ENCODE measurements at regions not wholly inside any gene's neighbourhood (a gene's known extent, or its start where the extent isn't known, plus 50 kb on each side); places are given as distances from the start of the nearest gene placed in this dataset.

- Histone ChIP-seq H3K27me3 (replicated peaks in 1 of 2; ENCODE audit: control insufficient read depth in 2 of 2, insufficient read depth in 2 of 2, low read length in 1 of 2) (no peaks in the 10 kb centered on the region; a peak in 1 of 4 replicates), H3K27ac (ENCODE audit: control insufficient read depth, insufficient read depth) (no peak overlapping the region), H3K4me2 (ENCODE audit: control insufficient read depth, insufficient read depth) (no peak overlapping the region), H3K79me2 (ENCODE audit: control insufficient read depth, insufficient read depth, low read length) (no peaks in the 10 kb centered on the region), H3K36me3 (ENCODE audit: control insufficient read depth in 2 of 2, insufficient read depth in 2 of 2, low read length in 1 of 2) (no peaks in the 10 kb centered on the region), H4K20me1 (ENCODE audit: control insufficient read depth, insufficient read depth) (no peaks in the 10 kb centered on the region), H3K4me3 (no peak overlapping the region), H3K9ac (ENCODE audit: control insufficient read depth, insufficient read depth, low read length) (no peak overlapping the region), H2AFZ (ENCODE audit: control insufficient read depth, low read depth, low read length) (no peak overlapping the region), H3K9me3 (replicated peaks; ENCODE audit: control insufficient read depth, insufficient read depth, low read length) (no peaks in the 10 kb centered on the region), H3K4me1 (ENCODE audit: control insufficient read depth, insufficient read depth, low read length) (no peaks in the 10 kb centered on the region)
- ChIA-PET SMC1A (ENCODE audit: uncharacterized antibody, unreplicated experiment) (interaction anchor here (0.9 kb wide), 1 partner anchor 12 kb away, joined by 4 read pairs; no protein-coding TSS in a partner anchor), POLR2A (no interaction called here), CTCF (no interaction called here), RAD21 (ENCODE audit: unreplicated experiment) (no interaction called here)
- FAIRE-seq (no peak), ATAC-seq (no peak), DNase-seq (ENCODE audit: low read depth, low spot score) (no peak)
- TF ChIP-seq, protein P1, sequence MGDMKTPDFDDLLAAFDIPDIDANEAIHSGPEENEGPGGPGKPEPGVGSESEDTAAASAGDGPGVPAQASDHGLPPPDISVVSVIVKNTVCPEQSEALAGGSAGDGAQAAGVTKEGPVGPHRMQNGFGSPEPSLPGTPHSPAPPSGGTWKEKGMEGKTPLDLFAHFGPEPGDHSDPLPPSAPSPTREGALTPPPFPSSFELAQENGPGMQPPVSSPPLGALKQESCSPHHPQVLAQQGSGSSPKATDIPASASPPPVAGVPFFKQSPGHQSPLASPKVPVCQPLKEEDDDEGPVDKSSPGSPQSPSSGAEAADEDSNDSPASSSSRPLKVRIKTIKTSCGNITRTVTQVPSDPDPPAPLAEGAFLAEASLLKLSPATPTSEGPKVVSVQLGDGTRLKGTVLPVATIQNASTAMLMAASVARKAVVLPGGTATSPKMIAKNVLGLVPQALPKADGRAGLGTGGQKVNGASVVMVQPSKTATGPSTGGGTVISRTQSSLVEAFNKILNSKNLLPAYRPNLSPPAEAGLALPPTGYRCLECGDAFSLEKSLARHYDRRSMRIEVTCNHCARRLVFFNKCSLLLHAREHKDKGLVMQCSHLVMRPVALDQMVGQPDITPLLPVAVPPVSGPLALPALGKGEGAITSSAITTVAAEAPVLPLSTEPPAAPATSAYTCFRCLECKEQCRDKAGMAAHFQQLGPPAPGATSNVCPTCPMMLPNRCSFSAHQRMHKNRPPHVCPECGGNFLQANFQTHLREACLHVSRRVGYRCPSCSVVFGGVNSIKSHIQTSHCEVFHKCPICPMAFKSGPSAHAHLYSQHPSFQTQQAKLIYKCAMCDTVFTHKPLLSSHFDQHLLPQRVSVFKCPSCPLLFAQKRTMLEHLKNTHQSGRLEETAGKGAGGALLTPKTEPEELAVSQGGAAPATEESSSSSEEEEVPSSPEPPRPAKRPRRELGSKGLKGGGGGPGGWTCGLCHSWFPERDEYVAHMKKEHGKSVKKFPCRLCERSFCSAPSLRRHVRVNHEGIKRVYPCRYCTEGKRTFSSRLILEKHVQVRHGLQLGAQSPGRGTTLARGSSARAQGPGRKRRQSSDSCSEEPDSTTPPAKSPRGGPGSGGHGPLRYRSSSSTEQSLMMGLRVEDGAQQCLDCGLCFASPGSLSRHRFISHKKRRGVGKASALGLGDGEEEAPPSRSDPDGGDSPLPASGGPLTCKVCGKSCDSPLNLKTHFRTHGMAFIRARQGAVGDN (IDR thresholded peaks at IDR 0.05): no peak
- TF ChIP-seq SPI1 (IDR thresholded peaks at IDR 0.05; ENCODE audit: borderline replicate concordance, insufficient read depth, low read depth, low read length): no peak
- TF ChIP-seq CUX1 (IDR thresholded peaks at IDR 0.05; ENCODE audit: insufficient replicate concordance, low read depth, low read length): no peak
- 0% methylated on average over 1 of the region's 1 CpG for WGBS (ENCODE audit: insufficient coverage, insufficient replicate concordance, low lambda C conversion rate, missing lambda C conversion rate)
- intact Hi-C loops (cut with micrococcal nuclease; ENCODE audit: unreplicated experiment) (no loop called here), in situ Hi-C loops (cut with MboI) (no loop called here)
- BruUV-seq (replicated peaks): no TSS peak
Measured at GRCh38 chr2:17177088-17177487, 341.2 kb downstream of the RAD51AP2 start.
